Trophoblast cell (in vitro differentiated cells and primary cell): ENCODE measurements at regions not wholly inside any gene's neighbourhood (a gene's known extent, or its start where the extent isn't known, plus 50 kb on each side); places are given as distances from the start of the nearest gene placed in this dataset.

ENCODE experiments used
- DNase-seq, 2 donors: peaks; one replicate each; pipeline ENCODE4 v3.0.0-alpha.2; 2016
- H2AFZ ChIP-seq: 2 replicates; pipeline ENCODE4 v1.6.1; 2013; ENCODE audit warnings: low read length, moderate library complexity, mild to moderate bottlenecking; ENCODE audit not compliant: insufficient read depth, poor library complexity
- H2AK5ac ChIP-seq: 2 replicates; pipeline ENCODE4 v1.6.1; 2013; ENCODE audit warnings: mild to moderate bottlenecking, low read length
- H2BK120ac ChIP-seq: 2 replicates; pipeline ENCODE4 v1.6.1; 2013; ENCODE audit warnings: low read length, mild to moderate bottlenecking, moderate library complexity; ENCODE audit not compliant: insufficient read depth, poor library complexity
- H2BK12ac ChIP-seq: 2 replicates; pipeline ENCODE4 v1.6.1; 2013; ENCODE audit warnings: mild to moderate bottlenecking, low read length, moderate library complexity
- H2BK5ac ChIP-seq: 2 replicates; pipeline ENCODE4 v1.6.1; 2013; ENCODE audit warnings: low read length, low read depth, moderate library complexity, mild to moderate bottlenecking; ENCODE audit not compliant: poor library complexity
- H3K14ac ChIP-seq: 2 replicates; pipeline ENCODE4 v1.6.1; 2013; ENCODE audit warnings: mild to moderate bottlenecking, low read length
- H3K18ac ChIP-seq: 2 replicates; pipeline ENCODE4 v1.6.1; 2013; ENCODE audit warnings: mild to moderate bottlenecking, low read length
- H3K23ac ChIP-seq: 2 replicates; pipeline ENCODE4 v1.6.1; 2013; ENCODE audit warnings: low read length
- H3K27ac ChIP-seq: 2 replicates; pipeline ENCODE4 v1.5.1; 2013; ENCODE audit warnings: low read depth, mild to moderate bottlenecking, inconsistent platforms, low read length, moderate library complexity
- H3K27me3 ChIP-seq: 2 replicates; pipeline ENCODE4 v1.6.1; 2013; ENCODE audit warnings: inconsistent platforms, mild to moderate bottlenecking, low read length, moderate library complexity; ENCODE audit not compliant: insufficient read depth
- H3K36me3 ChIP-seq, 2 experiments: 1 replicate in 1 of 2; 2 replicates in 1 of 2; pipeline ENCODE4 v1.6.1; 2013; ENCODE audit warnings: low read length in 2 of 2, mild to moderate bottlenecking in 2 of 2, moderate library complexity in 1 of 2; ENCODE audit not compliant: insufficient read depth in 2 of 2, control insufficient read depth in 1 of 2
- H3K4ac ChIP-seq: 2 replicates; pipeline ENCODE4 v1.6.1; 2013; ENCODE audit warnings: low read depth, mild to moderate bottlenecking, low read length, moderate library complexity
- H3K4me1 ChIP-seq, 2 experiments: 1 replicate in 1 of 2; 2 replicates in 1 of 2; pipeline ENCODE4 v1.6.1; 2013; ENCODE audit warnings: low read length in 2 of 2, mild to moderate bottlenecking in 2 of 2, moderate library complexity in 1 of 2; ENCODE audit not compliant: insufficient read depth in 2 of 2, control insufficient read depth in 1 of 2
- H3K4me2 ChIP-seq: 2 replicates; pipeline ENCODE4 v1.6.1; 2013; ENCODE audit warnings: inconsistent platforms, mild to moderate bottlenecking, low read length, moderate library complexity
- H3K4me3 ChIP-seq: 2 replicates; pipeline ENCODE4 v1.5.1; 2013; ENCODE audit warnings: mild to moderate bottlenecking, low read depth, low read length, inconsistent platforms
- H3K79me1 ChIP-seq: one replicate; pipeline ENCODE4 v1.6.1; 2013; ENCODE audit warnings: low read length
- H3K79me2 ChIP-seq: 2 replicates; pipeline ENCODE4 v1.6.1; 2013; ENCODE audit warnings: low read length, mild to moderate bottlenecking; ENCODE audit not compliant: control insufficient read depth, insufficient read depth, poor library complexity
- H3K9ac ChIP-seq: 2 replicates; pipeline ENCODE4 v1.6.1; 2013; ENCODE audit warnings: mild to moderate bottlenecking, low read length
- H3K9me3 ChIP-seq: 2 replicates; pipeline ENCODE4 v1.6.1; 2013; ENCODE audit warnings: low read depth, mild to moderate bottlenecking, control low read depth, inconsistent platforms, low read length; ENCODE audit not compliant: insufficient read depth
- H4K12ac ChIP-seq: 2 replicates; pipeline ENCODE4 v1.6.1; 2013; ENCODE audit warnings: low read depth, mild to moderate bottlenecking, low read length, moderate library complexity
- H4K8ac ChIP-seq: 2 replicates; pipeline ENCODE4 v1.6.1; 2013; ENCODE audit warnings: low read depth, mild to moderate bottlenecking, low read length, moderate library complexity
- H4K91ac ChIP-seq: one replicate; pipeline ENCODE4 v1.6.1; 2013; ENCODE audit warnings: low read depth, mild to moderate bottlenecking, low read length, moderate library complexity
- WGBS: extraction: QIAGEN DNeasy Blood & Tissue Kit; methylation state at CpG from one replicate; pipeline ENCODE4 v1.1.7; 2013; ENCODE audit warnings: missing lambda C conversion rate; ENCODE audit not compliant: insufficient read length, insufficient coverage; ENCODE audit errors: extremely low coverage; 5-methylcytosine and 5-hydroxymethylcytosine counted together

DNA sequence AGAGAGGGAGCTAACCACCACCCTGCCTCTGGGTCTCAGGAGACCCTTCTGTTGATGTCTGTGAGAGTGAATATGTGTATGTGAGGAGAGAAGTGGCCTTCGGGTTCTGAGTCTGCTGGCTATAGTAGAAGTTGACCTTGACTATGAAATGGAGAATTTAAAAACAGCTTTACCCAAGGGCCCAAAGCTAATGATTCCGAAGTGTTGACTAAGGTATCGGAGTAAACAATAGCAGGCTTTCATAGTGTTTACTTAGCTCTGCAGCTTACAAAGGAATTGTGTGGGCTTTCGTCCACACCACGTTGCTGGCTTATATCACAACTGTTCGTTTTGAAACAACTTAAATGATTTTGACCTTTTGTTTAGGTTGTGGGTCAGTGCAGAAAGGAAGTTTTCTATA lies 126.5 kb upstream of the JAG1 start:
- Histone ChIP-seq H2BK5ac (no peak overlapping the region), H3K79me2 (no peaks in the 10 kb centered on the region), H4K12ac (no peak overlapping the region), H3K18ac (no peak overlapping the region), H3K9ac (no peak overlapping the region), H3K4me3 (no peak overlapping the region), H3K27me3 (no peaks in the 10 kb centered on the region), H2AK5ac (no peak overlapping the region), H3K4me1 (peaks cover 4% of the 10 kb centered on the region in 2 experiments), H2BK120ac (no peak overlapping the region), H3K14ac (no peak overlapping the region), H3K4ac (no peak overlapping the region), H4K91ac (no peak overlapping the region), H3K36me3 (no peaks in the 10 kb centered on the region), H3K27ac (no peak overlapping the region), H2AFZ (no peak overlapping the region), H3K23ac (no peak overlapping the region), H3K79me1 (no peaks in the 10 kb centered on the region), H3K4me2 (no peak overlapping the region), H2BK12ac (no peak overlapping the region), H3K9me3 (no peaks in the 10 kb centered on the region), H4K8ac (no peak overlapping the region)
- no peak for DNase-seq
- no CpG with 5 or more reads among the region's 6 CpGs for WGBS

DNA sequence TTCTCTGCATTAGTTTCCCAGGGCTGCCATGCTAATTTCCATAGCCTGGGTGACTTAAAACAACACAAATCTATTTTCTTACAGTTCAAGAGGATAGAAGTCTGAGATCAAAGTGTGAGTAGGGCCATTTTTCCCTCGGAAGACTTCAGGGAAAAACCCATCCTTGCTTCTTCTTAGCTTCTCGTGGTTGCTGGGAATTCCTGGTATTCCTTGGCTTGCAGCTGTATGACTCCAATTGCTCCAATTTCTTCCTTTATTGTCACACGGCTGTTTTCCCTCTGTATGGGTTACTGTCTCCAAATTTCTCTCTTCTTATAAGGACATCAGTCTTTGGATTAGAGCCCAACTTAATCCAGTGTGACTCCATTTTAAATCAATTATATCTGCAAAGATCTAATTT lies 128.4 kb upstream of the JAG1 start:
- Histone ChIP-seq H3K18ac (no peak overlapping the region), H2AFZ (no peak overlapping the region), H2BK5ac (no peak overlapping the region), H4K8ac (no peak overlapping the region), H3K36me3 (no peaks in the 10 kb centered on the region), H4K91ac (no peak overlapping the region), H3K27ac (no peak overlapping the region), H3K23ac (no peak overlapping the region), H3K79me2 (no peaks in the 10 kb centered on the region), H2AK5ac (no peak overlapping the region), H3K4ac (no peak overlapping the region), H2BK120ac (no peak overlapping the region), H4K12ac (no peak overlapping the region), H2BK12ac (no peak overlapping the region), H3K14ac (no peak overlapping the region), H3K27me3 (no peaks in the 10 kb centered on the region), H3K9ac (no peak overlapping the region), H3K4me3 (no peak overlapping the region), H3K79me1 (no peaks in the 10 kb centered on the region), H3K9me3 (no peaks in the 10 kb centered on the region), H3K4me1 (peaks cover 3 to 4% of the 10 kb centered on the region in 2 experiments), H3K4me2 (no peak overlapping the region)
- no peak for DNase-seq
- no CpG with 5 or more reads among the region's 3 CpGs for WGBS

DNA sequence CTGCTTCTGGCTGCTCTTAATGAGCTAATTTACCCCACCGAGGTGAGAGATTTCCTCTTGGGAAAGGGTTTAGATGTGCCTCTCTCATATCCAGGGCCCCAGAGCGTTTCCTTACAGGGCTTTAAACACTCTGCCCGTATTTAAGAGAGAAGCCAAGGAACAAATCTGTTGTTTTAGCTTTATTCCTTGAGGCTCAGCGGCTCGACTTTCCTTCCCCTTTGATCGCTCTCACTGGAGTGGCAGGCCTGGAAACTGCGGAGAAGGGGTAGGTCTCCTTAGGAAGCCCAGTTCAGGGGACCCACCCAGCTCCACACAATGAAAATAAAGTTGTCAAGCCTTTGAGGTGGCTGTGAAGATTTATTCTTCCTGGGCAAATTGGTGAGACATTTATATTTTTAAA lies 132.0 kb upstream of the JAG1 start:
- WGBS = no CpG with 5 or more reads among the region's 7 CpGs

DNA sequence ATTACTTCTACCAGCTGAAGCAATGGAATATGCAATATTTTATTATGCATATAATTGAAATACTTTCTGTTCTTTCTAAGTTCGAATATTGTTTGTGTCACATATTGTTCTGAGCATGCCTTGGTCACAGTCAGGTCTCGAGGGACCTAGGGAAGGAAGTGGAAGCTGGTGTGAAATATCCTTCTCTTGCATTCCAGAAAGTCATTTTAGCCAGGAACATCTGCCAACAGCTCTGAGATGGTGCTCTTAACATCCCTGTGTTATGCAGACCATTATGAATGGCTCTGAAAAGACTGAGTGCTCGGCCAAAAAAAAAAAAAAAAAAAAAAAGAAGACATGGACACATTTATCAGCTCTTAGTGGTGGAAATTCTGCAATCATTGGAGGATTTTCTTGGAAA lies 132.7 kb upstream of the JAG1 start:
- no peak for DNase-seq
- no peak overlapping the region for H2AFZ ChIP-seq
- H3K4ac ChIP-seq = no peak overlapping the region
- no peak overlapping the region for H3K18ac ChIP-seq
- no peak overlapping the region for H4K8ac ChIP-seq
- H2BK120ac ChIP-seq = no peak overlapping the region
- no peak overlapping the region for H3K4me3 ChIP-seq
- H4K91ac ChIP-seq = no peak overlapping the region
- no peaks in the 10 kb centered on the region for H3K79me2 ChIP-seq
- H2BK12ac ChIP-seq = no peak overlapping the region
- H3K9ac ChIP-seq = no peak overlapping the region
- H3K36me3 ChIP-seq = no peaks in the 10 kb centered on the region
- H4K12ac ChIP-seq = no peak overlapping the region
- no peaks in the 10 kb centered on the region for H3K9me3 ChIP-seq
- no peak overlapping the region for H3K14ac ChIP-seq
- no peak overlapping the region for H3K27ac ChIP-seq
- no peak overlapping the region for H3K4me2 ChIP-seq
- no peaks in the 10 kb centered on the region for H3K79me1 ChIP-seq
- H3K23ac ChIP-seq = no peak overlapping the region
- no CpG with 5 or more reads among the region's 3 CpGs for WGBS
- H2AK5ac ChIP-seq = no peak overlapping the region
- H3K27me3 ChIP-seq = no peaks in the 10 kb centered on the region
- peaks cover 3 to 4% of the 10 kb centered on the region in 2 experiments for H3K4me1 ChIP-seq
- H2BK5ac ChIP-seq = no peak overlapping the region

More for the DNA sequence above, 132.0 kb upstream of the JAG1 start:
- no peak overlapping the region for H4K91ac ChIP-seq
- no peak for DNase-seq
- no peak overlapping the region for H3K4ac ChIP-seq
- no peak overlapping the region for H4K8ac ChIP-seq
- no peak overlapping the region for H3K4me2 ChIP-seq
- H2BK120ac ChIP-seq = no peak overlapping the region
- no peak overlapping the region for H3K14ac ChIP-seq
- no peak overlapping the region for H3K9ac ChIP-seq
- H2BK5ac ChIP-seq = no peak overlapping the region
- H3K36me3 ChIP-seq = no peaks in the 10 kb centered on the region
- no peaks in the 10 kb centered on the region for H3K79me1 ChIP-seq
- no peaks in the 10 kb centered on the region for H3K27me3 ChIP-seq
- no peak overlapping the region for H2AK5ac ChIP-seq
- no peak overlapping the region for H3K18ac ChIP-seq
- H2BK12ac ChIP-seq = no peak overlapping the region
- peaks cover 3 to 4% of the 10 kb centered on the region in 2 experiments for H3K4me1 ChIP-seq
- H4K12ac ChIP-seq = no peak overlapping the region
- H3K79me2 ChIP-seq = no peaks in the 10 kb centered on the region
- H3K23ac ChIP-seq = no peak overlapping the region
- no peak overlapping the region for H3K27ac ChIP-seq
- no peak overlapping the region for H2AFZ ChIP-seq
- H3K4me3 ChIP-seq = no peak overlapping the region
- no peaks in the 10 kb centered on the region for H3K9me3 ChIP-seq
